ENCODE measurements at regions not wholly inside any gene's neighbourhood (a gene's known extent, or its start where the extent isn't known, plus 50 kb on each side); places are given as distances from the start of the nearest gene placed in this dataset.

DNA sequence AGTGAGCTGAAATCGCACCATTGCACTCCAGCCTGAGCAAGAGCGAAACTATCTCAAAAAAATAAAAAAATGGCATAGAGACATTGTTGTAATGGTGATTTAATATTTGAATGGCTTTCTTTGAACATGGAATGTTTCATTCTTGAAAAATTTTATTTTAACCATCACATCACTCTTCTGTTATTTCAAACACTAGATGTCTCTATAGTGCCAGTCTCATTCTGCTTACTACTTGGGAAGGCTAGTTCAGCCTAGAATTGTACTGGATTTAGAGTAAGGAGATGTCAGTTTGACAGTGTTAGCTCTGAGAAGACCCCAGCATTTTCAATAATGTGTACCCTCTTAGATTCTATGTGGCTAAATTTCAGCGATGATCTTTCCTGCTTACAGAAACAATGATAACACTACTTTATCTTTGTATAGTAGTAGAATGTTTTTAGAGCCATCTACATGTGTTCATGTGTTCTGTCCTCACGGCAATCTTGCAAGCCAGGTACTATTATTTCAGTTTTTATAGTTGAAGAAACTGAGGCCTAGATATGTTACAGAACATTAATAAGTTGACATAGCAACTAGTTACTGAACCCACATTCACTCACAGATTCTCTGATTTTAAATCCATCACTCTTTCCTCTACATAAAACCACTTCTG lies 142.9 kb upstream of the ZSWIM2 start:
- H3K4me3 ChIP-seq (ENCODE audit: control insufficient read depth, low read depth, low read length) = no peak overlapping the region
- DNase-seq (ENCODE audit: low read depth) = no peak
- TF ChIP-seq, protein P1, sequence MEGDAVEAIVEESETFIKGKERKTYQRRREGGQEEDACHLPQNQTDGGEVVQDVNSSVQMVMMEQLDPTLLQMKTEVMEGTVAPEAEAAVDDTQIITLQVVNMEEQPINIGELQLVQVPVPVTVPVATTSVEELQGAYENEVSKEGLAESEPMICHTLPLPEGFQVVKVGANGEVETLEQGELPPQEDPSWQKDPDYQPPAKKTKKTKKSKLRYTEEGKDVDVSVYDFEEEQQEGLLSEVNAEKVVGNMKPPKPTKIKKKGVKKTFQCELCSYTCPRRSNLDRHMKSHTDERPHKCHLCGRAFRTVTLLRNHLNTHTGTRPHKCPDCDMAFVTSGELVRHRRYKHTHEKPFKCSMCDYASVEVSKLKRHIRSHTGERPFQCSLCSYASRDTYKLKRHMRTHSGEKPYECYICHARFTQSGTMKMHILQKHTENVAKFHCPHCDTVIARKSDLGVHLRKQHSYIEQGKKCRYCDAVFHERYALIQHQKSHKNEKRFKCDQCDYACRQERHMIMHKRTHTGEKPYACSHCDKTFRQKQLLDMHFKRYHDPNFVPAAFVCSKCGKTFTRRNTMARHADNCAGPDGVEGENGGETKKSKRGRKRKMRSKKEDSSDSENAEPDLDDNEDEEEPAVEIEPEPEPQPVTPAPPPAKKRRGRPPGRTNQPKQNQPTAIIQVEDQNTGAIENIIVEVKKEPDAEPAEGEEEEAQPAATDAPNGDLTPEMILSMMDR (IDR thresholded peaks at IDR 0.05; ENCODE audit: control insufficient read depth, insufficient read depth, low read depth, low read length, missing control alignments) = no peak

DNA sequence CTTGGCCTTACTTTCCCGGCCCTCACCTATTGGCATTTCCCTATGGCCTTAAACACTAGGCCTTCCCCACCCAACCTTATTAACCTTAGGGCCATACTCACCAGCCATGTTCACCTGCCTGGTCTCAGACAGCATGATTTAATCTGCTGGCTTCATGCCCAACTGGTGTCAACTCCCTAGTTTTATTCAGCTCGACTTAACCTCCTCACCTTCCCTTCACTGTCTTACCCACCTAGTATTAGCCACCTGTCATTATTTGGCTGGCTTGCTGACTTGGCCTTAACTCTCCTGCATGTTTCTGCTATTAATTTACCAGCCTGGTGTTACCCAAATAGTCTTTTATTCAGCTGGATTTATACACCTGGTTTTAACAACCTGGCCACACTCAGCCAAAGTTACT lies 136.0 kb upstream of the ZSWIM2 start:
- no peak overlapping the region for H3K4me3 ChIP-seq (ENCODE audit: control insufficient read depth, low read depth, low read length)
- TF ChIP-seq, protein P1 (IDR thresholded peaks at IDR 0.05; ENCODE audit: control insufficient read depth, insufficient read depth, low read depth, low read length, missing control alignments) = no peak
- no peak for DNase-seq (ENCODE audit: low read depth)

DNA sequence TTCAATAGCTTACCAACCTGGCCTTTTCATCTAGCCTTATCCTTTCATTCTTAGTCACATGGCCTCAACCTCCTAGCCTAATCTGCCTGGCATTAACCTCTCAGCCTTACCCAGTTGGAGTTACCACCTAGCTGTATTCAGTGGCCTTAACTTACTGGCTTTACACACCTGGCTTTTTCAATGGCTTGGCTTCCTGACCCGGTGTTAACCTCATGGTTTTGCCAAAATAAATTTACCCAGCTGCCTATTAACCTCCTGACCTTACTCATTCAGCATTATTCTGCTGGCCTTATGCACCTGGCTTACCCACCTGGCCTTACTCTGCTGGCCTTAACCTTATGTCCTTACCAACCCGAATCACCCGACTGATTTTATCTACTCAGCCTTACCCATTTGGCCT lies 135.5 kb upstream of the ZSWIM2 start:
- TF ChIP-seq, protein P1 (IDR thresholded peaks at IDR 0.05; ENCODE audit: control insufficient read depth, insufficient read depth, low read depth, low read length, missing control alignments) = no peak
- H3K4me3 ChIP-seq (ENCODE audit: control insufficient read depth, low read depth, low read length) = no peak overlapping the region
- DNase-seq (ENCODE audit: low read depth) = no peak

DNA sequence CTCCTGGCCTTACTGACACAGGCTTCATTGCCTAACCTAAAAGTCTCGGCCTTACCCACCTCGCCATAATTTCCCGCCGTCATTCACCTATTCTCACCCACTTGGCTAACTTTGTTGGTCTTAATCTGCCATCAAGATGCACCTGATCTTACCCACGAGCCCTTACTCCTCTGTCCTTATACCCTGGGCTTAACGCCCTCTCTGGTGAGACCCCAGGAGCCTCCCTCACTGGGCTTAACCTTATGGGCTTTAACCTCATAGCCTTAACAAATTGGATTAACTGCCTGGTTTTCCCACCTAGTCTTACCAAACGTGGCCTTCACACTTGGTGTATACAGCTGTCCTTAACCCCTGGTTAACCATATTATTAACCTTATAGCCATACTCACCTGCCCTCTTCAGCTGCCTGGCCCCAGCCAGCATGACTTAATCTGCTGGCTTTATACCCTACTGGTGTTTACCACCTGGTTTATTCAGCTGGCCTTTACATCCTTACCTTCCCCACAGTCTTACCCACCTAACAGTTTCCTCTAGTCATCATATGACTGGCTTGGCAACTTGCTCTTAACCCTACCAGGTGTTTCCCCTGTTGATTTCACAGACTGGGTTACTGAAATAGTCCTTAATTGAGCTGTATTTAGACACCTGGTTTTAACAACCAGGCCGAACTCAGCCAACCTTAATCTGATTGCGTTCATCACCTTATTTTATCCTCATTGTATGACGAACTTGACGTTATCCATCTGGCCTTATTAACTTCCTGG lies 132.0 kb upstream of the ZSWIM2 start:
- no peak overlapping the region for H3K4me3 ChIP-seq (ENCODE audit: control insufficient read depth, low read depth, low read length)
- DNase-seq (ENCODE audit: low read depth) = no peak
- TF ChIP-seq, protein P1 (IDR thresholded peaks at IDR 0.05; ENCODE audit: control insufficient read depth, insufficient read depth, low read depth, low read length, missing control alignments) = no peak

DNA sequence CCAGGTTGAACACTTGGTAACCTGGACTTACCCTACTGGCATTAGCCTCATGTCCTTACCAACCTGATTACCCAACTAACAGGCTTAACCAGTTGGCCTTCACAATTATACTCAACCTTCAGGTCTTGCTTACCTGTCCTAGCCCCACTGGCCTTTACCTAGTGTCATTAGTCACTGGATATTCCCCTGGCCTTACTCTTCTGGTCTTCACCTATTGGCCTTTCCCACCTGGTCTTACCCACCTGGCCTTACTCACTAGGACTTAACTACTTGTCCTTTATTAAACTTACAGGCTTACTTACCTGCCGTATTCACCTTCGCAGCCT lies 131.1 kb upstream of the ZSWIM2 start:
- TF ChIP-seq, protein P1 (IDR thresholded peaks at IDR 0.05; ENCODE audit: control insufficient read depth, insufficient read depth, low read depth, low read length, missing control alignments) = no peak
- DNase-seq (ENCODE audit: low read depth) = no peak
- H3K4me3 ChIP-seq (ENCODE audit: control insufficient read depth, low read depth, low read length) = no peak overlapping the region

DNA sequence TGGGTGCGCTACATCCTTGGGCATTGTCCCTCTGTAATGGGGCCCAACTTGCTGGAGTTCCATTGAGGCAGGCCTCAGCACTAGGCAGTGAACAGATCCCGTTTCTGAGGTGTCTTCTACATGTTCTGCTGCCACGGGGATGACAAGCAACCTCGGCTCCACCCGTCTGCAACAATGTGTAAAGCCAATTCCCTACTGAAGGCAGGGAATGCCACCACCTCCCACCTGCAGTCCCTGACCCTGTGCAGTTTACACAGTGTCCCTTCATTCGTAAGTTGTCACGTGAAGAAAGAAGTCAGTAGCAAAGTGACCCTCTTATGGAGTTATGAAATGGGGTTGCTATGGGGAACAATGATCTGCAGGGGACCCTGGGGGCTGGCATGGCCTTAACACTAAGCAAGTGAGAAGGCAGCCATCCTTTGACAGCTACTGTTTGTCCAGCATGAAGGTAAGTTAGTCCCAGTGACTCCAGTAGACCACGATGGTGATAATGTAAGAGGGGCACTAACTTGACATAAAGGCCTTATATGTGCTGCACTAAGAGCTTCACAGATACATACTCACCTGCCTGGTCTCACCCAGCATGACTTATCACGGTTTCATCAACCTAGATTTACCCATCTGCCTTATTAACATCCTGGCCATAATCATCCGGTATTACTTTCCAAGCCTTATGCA lies 130.6 kb upstream of the ZSWIM2 start:
- no peak for DNase-seq (ENCODE audit: low read depth)
- TF ChIP-seq, protein P1 (IDR thresholded peaks at IDR 0.05; ENCODE audit: control insufficient read depth, insufficient read depth, low read depth, low read length, missing control alignments) = no peak
- no peak overlapping the region for H3K4me3 ChIP-seq (ENCODE audit: control insufficient read depth, low read depth, low read length)
